Astrocyte of the cerebellum (primary cell): ENCODE measurements at regions not wholly inside any gene's neighbourhood (a gene's known extent, or its start where the extent isn't known, plus 50 kb on each side); places are given as distances from the start of the nearest gene placed in this dataset.

Experiments used
- DNase-seq: peaks from one replicate; pipeline ENCODE4 v3.0.0-alpha.2; 2011; ENCODE audit warnings: low read depth
- H3K4me3 ChIP-seq: 2 replicates; pipeline ENCODE4 v1.5.1; 2011; ENCODE audit warnings: mild to moderate bottlenecking, low read depth, low read length, moderate library complexity
- CTCF ChIP-seq: IDR thresholded peaks from 2 replicates; pipeline ENCODE4 v1.5.1; 2012; ENCODE audit warnings: low read length, low read depth, moderate library complexity, mild to moderate bottlenecking; ENCODE audit errors: missing control alignments
- in situ Hi-C: cut with HindIII; loops from 2 replicates; pipeline ENCODE4 v1.10.0; 2017; ENCODE audit warnings: low sequenced_read_pairs

DNA sequence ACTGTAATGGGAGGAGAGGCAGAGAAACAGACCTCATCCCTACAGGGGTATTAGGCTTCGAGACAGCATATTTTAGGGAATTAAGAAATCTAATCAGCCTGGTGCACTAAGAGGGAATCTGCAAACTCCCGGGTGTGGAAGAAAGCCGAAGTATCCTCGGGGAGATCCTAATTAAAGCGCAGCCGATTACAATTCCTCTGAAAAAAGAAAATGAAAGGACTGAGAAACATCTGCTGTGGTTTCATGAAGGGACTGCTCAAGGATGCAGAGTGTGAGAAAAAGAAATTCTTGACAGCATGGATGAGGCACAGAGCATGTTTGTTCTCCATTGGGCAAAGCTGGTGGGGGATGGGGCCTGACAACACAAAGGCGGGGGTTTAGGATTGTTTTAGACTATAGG, 290.0 kb upstream of the LARGE1 start:
- H3K4me3 ChIP-seq: no peak overlapping the region
- no peak for TF ChIP-seq CTCF
- in situ Hi-C loops: no loop called here
- no peak for DNase-seq

DNA sequence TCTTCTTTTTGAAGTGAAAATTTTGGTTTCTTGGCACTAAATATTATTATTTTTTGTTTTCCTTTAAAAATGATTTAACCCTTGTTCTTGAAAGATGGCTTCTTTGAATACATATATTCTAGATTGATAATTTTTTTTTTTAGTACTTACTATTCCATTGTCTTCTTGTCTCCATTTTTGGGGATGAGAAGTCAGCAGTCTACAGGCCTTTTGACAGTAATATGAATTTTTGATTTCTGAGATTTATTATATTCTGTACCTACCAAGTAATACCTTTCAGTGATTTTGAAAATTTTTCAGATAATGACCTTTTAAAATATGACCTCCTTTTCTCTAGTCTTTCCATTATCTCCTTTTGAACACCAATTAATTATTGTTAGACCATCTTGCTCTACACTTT, 294.1 kb upstream of the LARGE1 start:
- no peak for DNase-seq
- no peak for TF ChIP-seq CTCF
- no peak overlapping the region for H3K4me3 ChIP-seq
- in situ Hi-C loops: no loop called here

- DNase-seq: no peak
- in situ Hi-C loops: no loop called here
- H3K4me3 ChIP-seq: no peak overlapping the region
- TF ChIP-seq CTCF: no peak
These were observed 305.0 kb upstream of the LARGE1 start for GRCh38 chr22:34225278-34225677.

DNA sequence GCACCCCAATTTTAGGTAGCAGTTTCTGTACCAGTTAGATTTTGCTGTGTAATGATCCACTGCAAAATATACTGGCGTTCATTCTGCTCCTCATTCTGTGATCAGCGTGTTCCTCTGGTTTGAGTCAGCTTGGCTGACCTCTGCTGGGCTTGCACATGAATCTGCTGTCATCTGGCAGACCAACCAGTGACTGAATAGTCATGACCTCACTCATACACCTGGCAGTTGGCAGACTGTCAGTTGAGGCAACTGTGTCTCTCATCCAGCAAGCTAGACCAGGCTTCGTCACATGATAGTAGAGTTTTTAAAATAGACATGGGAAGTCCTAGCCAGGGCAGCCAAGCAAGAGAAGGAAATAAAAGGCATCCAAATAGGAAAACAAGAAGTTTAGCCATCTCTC, 316.3 kb upstream of the LARGE1 start:
- no peak for DNase-seq
- H3K4me3 ChIP-seq: no peak overlapping the region
- no peak for TF ChIP-seq CTCF
- in situ Hi-C loops: no loop called here

DNA sequence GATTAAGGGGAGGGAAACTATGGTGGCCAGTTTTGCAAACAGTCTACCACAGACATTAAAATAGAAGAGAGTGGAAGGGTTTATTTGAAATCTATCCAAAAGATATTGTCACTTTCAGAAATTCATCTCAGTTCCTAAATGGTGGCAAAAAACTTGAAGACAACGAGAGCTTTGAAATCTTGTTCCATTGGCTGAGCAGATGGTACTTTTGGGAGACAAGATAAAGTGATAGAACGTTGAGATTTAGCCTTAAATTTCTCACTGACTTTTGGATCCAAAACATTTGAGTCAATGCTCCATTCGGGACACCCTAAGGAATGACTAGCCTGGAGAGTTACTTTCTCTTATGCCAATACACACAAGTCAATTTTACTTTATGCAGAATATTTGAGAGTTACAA, 319.1 kb upstream of the LARGE1 start:
- no peak overlapping the region for H3K4me3 ChIP-seq
- no peak for TF ChIP-seq CTCF
- no peak for DNase-seq
- in situ Hi-C loops: no loop called here

DNA sequence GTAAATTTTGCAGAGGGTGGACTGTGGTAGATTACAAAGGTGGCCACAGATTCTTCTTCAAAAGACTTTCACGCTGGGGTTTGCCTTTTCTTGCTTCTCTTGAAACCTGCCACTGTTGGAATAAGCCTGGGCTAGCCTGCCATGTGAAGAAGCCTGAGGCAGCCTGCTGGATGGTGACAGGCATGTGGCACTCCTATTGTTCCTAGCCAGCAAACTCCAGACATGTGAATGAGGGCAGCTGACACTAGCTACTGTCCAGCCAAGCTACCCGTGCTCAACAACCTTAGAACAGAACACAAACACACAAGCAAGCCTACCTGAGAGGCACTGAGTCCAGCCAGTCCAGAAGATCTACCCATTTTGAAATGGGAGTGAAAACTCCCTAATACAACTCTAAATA, 322.7 kb upstream of the LARGE1 start:
- no peak for TF ChIP-seq CTCF
- DNase-seq: no peak
- no peak overlapping the region for H3K4me3 ChIP-seq
- in situ Hi-C loops: no loop called here

GRCh38 chr22:34255042-34255441, 334.8 kb upstream of the LARGE1 start:
- no peak for TF ChIP-seq CTCF
- no peak for DNase-seq
- in situ Hi-C loops: no loop called here
- no peak overlapping the region for H3K4me3 ChIP-seq
